Gastrocnemius medialis (tissue), 4 donors: ENCODE measurements at regions not wholly inside any gene's neighbourhood (a gene's known extent, or its start where the extent isn't known, plus 50 kb on each side); places are given as distances from the start of the nearest gene placed in this dataset.
"Not testable (repeated sequence)": the region's sequence is repeated elsewhere in the genome, so short reads cannot be mapped to it uniquely, and the experiment has no call there.

Experiments
- CTCF ChIP-seq, 5 experiments: fragments of 450-650 bp in 3 of 5; fragments of 200-600 bp in 2 of 5; sonication (generic) in 2 of 5; IDR thresholded peaks in 4 of 5; conservative IDR thresholded peaks in 1 of 5; 1 replicate in 4 of 5; 2 replicates in 1 of 5; pipeline ENCODE4 v1.5.1; 2016 to 2019; ENCODE audit warnings: antibody characterized with exemption in 5 of 5, mild to moderate bottlenecking in 3 of 5, moderate library complexity in 3 of 5
- POLR2A ChIP-seq, 2 donors: fragments of 450-650 bp; IDR thresholded peaks; one replicate each; pipeline ENCODE4 v1.6.1; 2017; ENCODE audit warnings: antibody characterized with exemption in 2 of 2, mild to moderate bottlenecking in 2 of 2, moderate library complexity in 2 of 2

- TF ChIP-seq CTCF (IDR thresholded peaks at IDR 0.05 in 4 of 5, conservative IDR thresholded peaks at IDR 0.05 in 1 of 5); POLR2A (IDR thresholded peaks at IDR 0.05): not testable (repeated sequence)
Observed at GRCh38 chr6:21796979-21797378, 203.4 kb downstream of the SOX4 start.
